Left colon (tissue), 2 donors: ENCODE measurements at regions not wholly inside any gene's neighbourhood (a gene's known extent, or its start where the extent isn't known, plus 50 kb on each side); places are given as distances from the start of the nearest gene placed in this dataset.

Source experiments
- ATAC-seq: fragments of 200-7000 bp; cut with Tn5 transposase; one replicate; pipeline ENCODE4 v1.9.1; 2020; ENCODE audit warnings: mild to moderate bottlenecking, moderate library complexity
- DNase-seq, 2 donors: peaks; one replicate each; pipeline ENCODE4 v3.0.0-alpha.2; 2020
- intact Hi-C, 2 donors: fragments of 100-400 bp; cut with DNase I in 1 of 2; cut with micrococcal nuclease in 1 of 2; formaldehyde crosslinking; loops; one replicate each; pipeline versions ENCODE4 v1.11.2 to v1.14.0; 2022; cut with DNase I, micrococcal nuclease
- donor health status: DM: no; HTN: no; CAD: no.
- donor health status: DM: yes; HTN: yes; CAD: no.

DNA sequence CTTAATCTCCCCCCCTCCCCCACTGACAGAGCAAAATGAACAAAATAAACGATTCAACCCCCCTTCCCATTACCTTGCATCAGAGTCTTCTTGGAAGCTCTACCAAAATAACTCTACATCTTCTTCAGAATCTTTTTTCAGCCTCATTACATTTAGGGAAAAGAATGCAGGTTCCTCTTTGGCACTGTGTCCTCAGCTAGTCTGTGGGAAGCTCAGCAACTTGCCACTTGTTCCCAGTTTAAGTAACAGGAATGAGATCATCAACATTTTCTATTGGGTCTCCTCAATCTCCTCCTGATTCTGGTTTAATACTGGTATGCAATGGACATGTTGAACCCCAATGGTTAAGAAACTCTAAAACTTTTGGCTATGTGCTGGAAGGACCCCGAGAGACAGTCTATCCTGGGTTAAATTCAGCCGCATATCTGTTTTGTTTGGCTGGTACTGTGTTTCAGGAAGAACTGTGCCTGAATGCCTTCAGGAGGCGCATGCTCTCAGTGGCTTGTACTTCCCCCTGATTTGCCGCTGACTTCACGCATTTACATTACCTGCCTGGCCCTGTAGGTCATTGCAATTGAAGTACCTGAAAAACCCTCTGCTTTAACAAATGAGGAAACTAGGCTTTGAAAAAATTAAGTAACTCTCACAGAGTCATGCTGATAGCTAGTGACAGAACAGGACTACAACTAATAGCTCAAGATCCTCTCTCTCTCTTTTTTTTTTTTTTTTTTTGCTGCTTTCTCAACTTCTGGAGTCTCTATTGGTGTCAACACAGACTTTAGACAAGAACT lies 78.1 kb upstream of the HMHB1 start:
- DNase-seq (no peak), ATAC-seq (no peak)
- intact Hi-C loops: no loop called here

DNA sequence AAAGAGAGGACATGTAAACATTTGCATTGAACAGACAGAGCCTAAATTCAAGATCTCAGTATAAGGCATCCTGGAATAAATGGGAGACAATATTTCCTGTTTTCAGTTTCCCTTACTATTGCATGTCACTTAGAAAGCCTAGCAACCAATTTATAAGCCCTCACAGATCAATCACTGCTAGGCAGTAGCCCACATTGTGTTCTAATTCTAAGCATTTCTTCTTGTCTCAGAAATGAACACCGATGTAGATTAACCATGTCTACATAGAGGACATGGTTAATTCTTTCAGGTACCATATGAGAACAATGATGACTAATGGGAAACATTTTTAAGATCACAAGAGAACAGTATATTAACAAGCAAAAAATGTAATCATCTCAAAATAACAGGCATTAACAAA lies 79.6 kb upstream of the HMHB1 start:
- intact Hi-C loops: no loop called here

DNA sequence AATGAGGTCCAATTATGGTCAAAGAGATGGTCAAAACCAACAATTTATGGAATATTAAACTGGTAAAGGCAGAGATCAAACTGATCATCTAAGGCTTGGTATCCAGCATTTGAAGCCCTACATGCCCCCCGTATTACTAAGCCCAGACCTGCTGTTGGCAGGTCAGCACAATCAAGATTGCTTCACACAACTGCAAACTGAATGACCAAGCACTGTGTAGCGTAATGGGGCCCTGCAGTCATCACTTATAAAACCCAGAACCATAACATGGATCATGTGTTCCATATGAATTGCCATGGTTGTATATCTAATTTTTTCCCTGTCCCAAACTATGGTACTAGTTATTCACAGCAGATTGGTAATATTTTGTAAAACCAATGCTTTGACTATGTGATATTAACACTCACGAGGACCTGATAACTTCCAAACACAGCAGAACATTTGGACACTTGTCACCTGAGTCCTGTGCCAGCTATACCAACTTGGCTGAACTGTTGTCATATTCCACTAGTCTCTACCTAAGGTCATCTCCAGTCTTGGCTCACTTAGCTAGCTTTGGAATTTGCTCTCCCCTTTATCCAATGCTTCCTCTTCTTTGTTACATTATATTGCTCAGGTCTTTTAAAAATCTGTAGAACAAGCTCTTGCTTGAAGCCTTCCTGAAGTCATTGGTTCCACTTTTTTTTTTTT lies 81.7 kb upstream of the HMHB1 start:
- intact Hi-C loops: no loop called here
- ATAC-seq: no peak
- no peak for DNase-seq

More for the DNA sequence above, 79.6 kb upstream of the HMHB1 start:
- DNase-seq: no peak
- ATAC-seq: no peak

DNA sequence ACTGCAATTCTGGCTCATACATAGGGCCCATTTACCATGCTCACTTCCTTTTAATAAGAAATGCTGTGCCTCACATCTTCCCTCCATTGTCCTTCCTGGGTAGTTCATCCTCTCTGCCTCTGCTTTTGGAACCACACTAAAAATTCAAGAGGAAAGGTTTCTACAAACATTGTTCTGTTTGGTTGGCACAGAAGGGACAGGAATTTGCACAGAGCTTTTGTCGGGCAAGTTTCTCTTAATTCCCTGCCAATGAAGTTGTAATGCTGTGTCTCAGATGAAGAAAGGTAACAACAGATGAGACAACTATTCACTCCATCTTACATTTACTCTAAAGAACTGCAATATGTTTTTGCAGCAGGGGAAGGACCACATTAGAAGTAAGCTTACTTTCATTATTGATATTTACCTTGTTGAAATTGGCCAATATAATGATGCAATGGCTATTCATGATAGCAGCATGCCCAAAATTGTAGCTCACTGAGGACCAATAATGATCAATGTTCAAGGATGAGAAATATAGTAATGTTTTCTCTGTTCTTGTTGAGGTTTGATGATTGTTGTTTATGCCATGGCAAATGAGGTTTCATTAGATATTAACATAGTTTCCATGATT lies 82.5 kb upstream of the HMHB1 start:
- DNase-seq: no peak
- no peak for ATAC-seq
- intact Hi-C loops: no loop called here

DNA sequence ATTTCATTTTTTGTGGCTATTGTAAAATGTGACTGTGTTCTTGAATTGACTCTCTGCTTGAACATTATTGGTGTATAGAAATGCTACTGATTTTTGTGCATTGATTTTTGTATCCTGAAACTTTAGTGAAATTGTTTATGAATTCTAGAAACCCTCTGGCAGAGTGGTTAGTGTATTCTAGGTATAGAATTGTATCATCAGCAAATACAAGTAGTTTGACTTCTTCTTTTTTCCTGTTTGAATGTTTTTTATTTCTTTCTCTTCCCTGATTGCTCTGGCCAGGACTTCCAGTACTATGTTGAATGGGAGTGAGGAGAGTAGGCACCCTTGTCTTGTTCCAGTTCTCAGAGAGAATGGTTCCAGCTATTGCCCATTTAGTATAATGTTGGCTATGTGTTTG lies 88.8 kb upstream of the HMHB1 start:
- no peak for ATAC-seq
- intact Hi-C loops: no loop called here

DNA sequence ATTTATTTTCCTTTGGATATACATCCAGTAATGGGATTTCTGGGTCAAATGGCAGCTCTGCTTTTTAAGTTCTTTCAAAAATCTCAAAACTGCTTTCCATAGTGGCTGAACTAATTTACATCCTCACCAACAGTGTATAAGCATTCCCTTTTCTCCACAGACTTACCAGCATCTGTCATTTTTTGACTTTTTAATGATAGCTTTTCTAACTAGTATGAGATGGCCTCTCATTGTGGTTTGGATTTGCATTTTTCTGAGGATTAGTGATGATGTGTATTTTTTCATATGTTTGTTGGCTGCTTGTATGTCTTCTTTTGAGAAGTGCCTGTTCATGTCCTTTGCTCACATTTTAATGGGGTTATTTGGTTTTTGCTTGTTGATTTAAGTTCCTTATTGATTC lies 90.0 kb upstream of the HMHB1 start:
- intact Hi-C loops: no loop called here
- DNase-seq: no peak
- ATAC-seq: no peak

More for the DNA sequence above, 88.8 kb upstream of the HMHB1 start:
- no peak for DNase-seq

DNA sequence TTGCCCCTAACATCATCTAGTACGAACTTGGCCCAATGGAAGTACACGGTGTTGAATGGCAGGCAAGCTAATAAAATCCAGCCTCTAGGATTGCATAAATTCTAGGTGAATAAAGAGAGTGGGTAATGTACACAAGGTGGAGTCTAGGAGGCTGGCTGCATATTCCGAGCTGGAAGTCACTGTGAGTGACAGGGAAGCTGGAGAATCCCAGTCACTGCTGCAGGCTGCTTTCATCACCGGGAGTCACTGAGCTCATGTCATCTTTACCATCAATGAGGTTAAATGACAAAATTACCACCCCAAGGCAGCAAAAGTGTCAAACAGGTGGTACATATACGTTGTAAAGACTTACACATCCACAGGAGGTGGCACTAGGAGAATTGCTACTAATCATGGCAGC lies 91.3 kb upstream of the HMHB1 start:
- intact Hi-C loops: no loop called here
- ATAC-seq: no peak

DNA sequence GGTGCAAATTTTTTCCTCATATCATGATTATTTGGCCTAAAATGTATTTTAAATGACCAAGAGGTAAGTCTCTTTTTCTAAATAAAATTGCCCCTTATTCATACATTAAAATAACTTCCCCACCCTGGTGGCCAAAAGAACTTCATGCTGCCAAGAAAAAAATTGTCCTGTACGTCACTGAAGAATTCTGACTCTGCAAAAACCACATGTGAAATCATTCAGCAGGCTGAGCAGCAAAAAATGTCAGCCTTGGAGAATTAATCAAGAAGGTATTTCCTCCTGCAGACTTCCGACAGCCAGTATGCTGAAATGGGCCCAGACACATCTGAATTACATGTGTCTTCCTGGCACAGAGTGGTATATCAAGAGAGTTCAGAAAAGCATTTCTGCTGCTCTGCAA lies 94.6 kb upstream of the HMHB1 start:
- ATAC-seq: no peak
- intact Hi-C loops: no loop called here
- no peak for DNase-seq

More for the DNA sequence above, 91.3 kb upstream of the HMHB1 start:
- no peak for DNase-seq

DNA sequence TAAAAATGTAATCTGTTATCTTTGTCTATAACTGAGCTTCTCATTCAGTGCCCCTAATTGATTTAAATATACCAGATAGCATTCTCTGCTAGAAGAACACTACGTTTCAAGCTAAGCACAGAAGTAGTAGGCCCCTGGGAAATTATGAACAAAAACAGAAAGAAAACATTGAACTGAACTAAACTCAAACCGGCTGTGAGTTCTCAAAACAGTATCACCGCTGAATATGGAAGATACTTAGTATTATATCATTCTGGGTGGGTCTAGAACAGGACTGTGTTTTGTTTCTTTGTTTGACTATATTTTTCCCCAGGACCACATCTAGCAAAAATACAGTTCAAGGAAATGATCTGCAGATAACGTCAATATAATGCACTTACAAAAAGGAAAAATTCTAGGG lies 95.1 kb upstream of the HMHB1 start:
- DNase-seq: no peak
- no peak for ATAC-seq
- intact Hi-C loops: no loop called here

DNA sequence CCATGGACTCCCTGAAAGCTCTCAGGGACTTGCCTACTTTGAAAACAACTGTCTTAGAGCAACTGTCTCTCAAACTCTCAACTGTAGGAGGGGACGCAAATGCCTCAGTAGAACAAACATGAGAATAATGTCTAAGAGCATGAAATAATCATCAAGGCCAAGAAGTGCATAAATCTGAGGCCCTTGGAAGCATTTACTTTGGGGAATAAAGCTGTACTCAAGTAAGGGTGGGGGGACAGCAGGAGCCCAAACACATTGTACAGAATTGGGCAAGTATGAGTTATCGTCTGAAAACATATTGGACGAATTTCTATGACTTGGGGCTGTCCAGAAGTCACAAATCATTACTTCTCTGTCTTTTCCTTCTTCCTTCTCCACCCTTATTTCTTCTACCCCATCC lies 96.3 kb upstream of the HMHB1 start:
- no peak for ATAC-seq
- intact Hi-C loops: no loop called here
- DNase-seq: no peak

DNA sequence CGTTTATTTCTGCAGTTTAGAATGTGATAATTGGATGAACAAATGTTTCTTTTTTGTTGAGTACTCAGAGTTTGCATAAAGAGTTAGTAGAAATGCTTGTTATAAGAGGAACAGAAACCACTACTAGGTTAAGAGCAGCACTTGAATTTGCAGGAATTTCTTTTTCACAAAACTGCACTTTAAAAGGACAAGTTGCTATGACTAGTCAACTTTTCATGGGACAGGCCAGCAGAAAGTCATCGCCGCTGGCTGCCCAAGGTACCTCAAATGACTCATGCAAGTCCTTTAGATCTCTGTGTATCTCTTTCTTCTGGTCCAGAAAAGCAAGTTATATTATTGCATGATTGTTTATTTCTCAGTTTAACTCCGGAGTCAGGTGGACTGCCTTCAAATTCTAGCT lies 97.3 kb upstream of the HMHB1 start:
- ATAC-seq: no peak

DNA sequence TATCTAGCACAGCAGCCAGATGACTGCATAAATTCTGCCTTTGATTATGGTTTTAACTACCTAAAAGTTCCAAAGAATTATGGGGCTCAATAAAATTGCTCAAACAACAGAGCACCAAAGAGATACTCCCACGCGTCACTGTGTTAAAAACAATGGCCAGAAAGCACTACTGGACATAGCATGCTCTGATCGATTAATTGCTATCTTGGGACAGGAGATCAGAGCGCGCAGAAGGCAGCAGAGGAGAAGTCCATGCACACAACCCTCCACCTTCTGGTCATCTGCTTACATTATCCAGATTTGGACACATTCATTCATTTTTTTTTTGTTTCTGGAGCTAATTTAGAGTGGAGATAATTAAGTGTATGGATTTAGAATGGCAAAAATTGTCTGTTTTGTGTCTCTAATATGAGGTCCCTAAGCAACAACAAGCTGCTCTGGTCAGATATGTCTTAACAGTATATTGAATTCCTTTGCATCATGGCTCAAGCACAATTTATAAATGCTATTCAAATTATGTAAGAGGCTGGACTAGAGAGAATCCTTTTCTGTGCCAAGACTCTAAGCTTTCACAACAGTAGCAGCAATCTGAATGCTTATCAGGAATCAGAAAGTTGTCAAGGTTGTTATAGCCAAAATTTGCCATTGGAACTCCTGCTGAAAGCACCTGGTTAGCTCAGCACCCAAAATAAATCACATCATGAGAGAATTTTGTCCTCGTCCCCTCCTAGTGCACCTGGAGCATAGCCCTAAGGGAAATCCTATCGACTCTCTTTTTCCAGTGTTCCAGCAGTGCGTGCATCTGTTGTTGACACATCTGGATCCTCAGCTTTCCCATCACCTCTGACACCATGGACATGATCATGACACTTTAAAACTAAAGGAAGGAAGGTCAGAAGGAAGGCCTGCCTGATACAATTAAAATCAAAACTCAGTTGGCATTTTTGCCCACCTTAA lies 98.6 kb upstream of the HMHB1 start:
- DNase-seq (no peak), ATAC-seq (no peak)
- intact Hi-C loops: no loop called here

More for the DNA sequence above, 97.3 kb upstream of the HMHB1 start:
- intact Hi-C loops: no loop called here
- no peak for DNase-seq

DNA sequence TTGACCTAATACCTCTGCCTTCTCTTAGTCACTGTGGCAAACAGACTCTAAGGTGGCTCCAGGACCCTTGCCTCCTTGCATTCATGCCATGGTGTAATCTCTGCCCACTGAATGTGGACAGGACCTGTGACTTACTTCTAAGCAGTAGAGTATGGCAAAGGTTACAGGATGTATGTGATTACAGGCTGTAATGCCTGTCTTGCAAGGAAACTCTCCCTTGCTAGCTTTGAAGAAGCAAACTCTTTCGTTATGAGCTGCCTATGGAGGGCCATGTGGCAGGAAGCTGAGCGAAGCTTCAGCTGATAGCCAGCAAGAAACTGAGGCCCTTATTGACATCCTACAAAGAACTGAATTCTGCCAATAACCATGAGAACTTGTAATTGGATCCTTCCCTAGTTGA lies 103.3 kb upstream of the HMHB1 start:
- intact Hi-C loops: no loop called here
- ATAC-seq: no peak
- DNase-seq: no peak

DNA sequence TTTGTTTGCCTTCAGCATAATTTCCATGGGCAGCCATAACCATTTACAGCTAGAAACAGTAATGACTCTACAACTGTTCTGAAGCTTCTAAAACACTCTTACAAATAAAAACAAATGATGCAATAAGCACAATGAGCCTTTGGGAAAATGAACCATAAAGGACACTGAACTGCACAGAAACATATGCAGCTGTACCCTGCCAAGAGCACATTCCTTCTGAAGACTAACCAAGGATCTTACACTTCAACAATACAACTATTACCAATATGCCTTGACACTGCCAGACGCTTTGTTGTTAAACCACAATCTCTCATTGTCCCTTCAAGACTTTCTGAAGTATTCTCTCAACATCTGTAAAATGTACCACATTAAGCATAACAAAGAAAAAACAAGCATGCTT lies 104.2 kb upstream of the HMHB1 start:
- intact Hi-C loops: no loop called here
- DNase-seq (no peak), ATAC-seq (no peak)

DNA sequence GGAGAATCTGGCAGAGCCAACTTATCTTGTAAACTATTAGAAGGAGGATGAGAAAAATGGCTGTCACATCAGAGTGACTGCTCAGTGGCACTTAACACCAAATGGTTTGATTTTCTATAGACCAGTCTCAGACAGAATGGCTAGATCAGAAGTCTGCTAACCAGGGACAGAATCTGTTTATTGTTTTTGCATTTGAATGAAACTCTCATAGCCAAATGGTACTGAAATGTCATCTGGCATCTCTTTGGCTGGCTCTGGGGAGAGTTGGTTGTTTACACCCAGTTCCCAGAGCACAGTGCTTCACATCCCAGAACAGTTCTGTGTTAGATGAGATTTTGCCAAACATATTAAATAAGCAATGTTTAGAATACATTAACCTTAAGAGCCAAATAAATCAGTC lies 106.6 kb upstream of the HMHB1 start:
- intact Hi-C loops: no loop called here
- ATAC-seq: no peak
- DNase-seq: no peak

DNA sequence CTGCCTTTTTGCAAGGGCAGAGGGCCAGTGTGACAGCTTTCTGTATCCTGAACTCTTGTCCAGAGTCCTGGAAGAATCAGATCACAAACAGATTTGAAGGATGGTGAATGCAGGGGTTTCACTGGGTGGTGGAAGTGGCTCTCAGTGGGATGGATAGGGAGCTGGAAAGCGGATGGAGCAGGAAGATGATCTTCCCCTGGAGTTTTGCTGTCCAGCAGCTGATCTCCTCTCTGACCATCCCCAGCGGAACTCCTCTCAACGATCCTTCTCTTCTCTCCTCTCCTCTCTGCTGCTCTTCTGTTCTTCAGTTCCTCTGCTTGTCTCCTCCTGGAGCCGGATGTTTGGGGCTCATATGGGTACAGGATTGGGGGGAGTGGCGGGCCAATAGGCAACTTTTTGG lies 108.3 kb upstream of the HMHB1 start:
- no peak for DNase-seq
- intact Hi-C loops: no loop called here
- no peak for ATAC-seq

DNA sequence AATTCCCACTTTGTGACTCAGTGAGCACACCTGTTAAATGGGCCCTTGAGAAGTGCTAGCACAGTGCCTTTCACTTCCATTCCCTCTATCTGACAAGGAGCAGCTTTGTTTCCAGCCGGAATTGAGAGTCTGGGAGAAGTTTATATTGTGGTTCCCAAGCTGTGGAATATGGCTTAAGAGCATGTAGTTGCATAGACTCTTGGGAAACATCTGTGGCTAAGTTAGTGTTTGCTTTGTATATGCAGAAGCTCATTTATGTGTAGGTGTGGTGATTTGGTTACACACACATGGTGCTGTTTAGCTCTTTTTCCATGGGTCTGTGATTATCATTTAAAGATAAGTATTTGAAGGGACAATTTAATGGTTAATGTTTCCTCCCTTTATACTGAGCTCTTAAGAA lies 110.5 kb upstream of the HMHB1 start:
- no peak for ATAC-seq
- intact Hi-C loops: no loop called here
- no peak for DNase-seq

DNA sequence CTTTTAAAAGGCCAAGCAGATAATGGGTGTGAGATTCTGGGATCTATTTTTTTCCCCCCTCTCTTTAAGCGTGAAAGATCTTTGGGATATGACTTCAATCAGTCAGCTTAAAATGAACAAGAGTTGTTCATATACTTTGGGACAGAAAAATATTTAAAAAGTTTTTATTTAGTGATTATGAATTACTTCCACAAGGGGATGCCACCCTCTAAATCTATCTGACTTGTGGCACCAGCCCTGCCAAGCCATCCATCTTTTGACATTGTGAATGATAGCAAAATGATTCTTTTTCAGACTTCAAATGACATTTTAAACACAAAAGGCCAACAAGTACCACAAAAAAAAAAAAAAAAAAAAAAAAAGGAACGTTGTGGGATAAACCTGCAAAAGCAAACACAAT lies 111.0 kb upstream of the HMHB1 start:
- intact Hi-C loops: no loop called here
- ATAC-seq (no peak), DNase-seq (no peak)

DNA sequence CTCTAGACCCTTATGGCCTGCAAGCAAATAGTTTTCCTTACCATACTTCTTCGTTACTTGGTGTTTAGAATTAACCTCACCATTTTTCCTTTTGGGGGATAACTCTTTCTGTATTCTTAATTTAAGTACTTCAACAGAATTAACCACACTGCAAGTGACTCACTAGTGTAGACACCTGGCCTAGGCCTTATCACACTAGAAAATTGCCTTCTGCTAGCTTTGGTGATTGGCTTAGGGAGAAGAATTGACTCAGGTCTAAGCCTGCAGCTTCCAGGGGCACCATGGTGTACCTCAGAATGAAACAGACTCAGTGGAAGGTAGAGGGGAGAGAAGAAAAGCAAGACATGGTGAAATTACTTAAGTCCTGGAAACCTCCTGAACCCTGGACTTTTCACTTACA lies 112.8 kb upstream of the HMHB1 start:
- DNase-seq (no peak), ATAC-seq (no peak)
- intact Hi-C loops: no loop called here
